ENCODE measurements at regions not wholly inside any gene's neighbourhood (a gene's known extent, or its start where the extent isn't known, plus 50 kb on each side); places are given as distances from the start of the nearest gene placed in this dataset.
A peak's percentile ranks its signal among the peaks of the same experiment; 100 is the strongest.
"Not testable (repeated sequence)": the region's sequence is repeated elsewhere in the genome, so short reads cannot be mapped to it uniquely, and the experiment has no call there.

GRCh38 chr20:30811885-30812671 is 445.4 kb upstream of the DEFB115 start:
- DNase-seq (ENCODE audit: low spot score), result no peak

GRCh38 chr20:30812739-30813411 is 444.6 kb upstream of the DEFB115 start:
- no peak for DNase-seq (ENCODE audit: low spot score)

- DNase-seq (ENCODE audit: low spot score), result not testable (repeated sequence)
Observed at GRCh38 chr20:30813412-30814311, 443.8 kb upstream of the DEFB115 start.

GRCh38 chr20:30814312-30814639 is 443.2 kb upstream of the DEFB115 start:
- not testable (repeated sequence) for DNase-seq (ENCODE audit: low spot score)

GRCh38 chr20:30815027-30815576 is 442.4 kb upstream of the DEFB115 start:
- DNase-seq (ENCODE audit: low spot score), result not testable (repeated sequence)

GRCh38 chr20:30815577-30816181 is 441.8 kb upstream of the DEFB115 start:
- no peak for DNase-seq (ENCODE audit: low spot score)

GRCh38 chr20:30816182-30816645 is 441.2 kb upstream of the DEFB115 start:
- DNase-seq (ENCODE audit: low spot score), result no peak

GRCh38 chr20:30821615-30822014 is 435.8 kb upstream of the DEFB115 start:
- DNase-seq (ENCODE audit: low spot score), result not testable (repeated sequence)

- DNase-seq (ENCODE audit: low spot score), result not testable (repeated sequence)
Observed at GRCh38 chr20:30824666-30825065, 432.8 kb upstream of the DEFB115 start.

- DNase-seq (ENCODE audit: low spot score), result not testable (repeated sequence)
Observed at GRCh38 chr20:30845923-30846322, 411.5 kb upstream of the DEFB115 start.

- DNase-seq (ENCODE audit: low spot score), result peak; percentile 30
Observed at GRCh38 chr20:30868271-30868670, 389.2 kb upstream of the DEFB115 start.

- not testable (repeated sequence) for DNase-seq (ENCODE audit: low spot score)
Observed at GRCh38 chr20:30871127-30871526, 386.3 kb upstream of the DEFB115 start.

- not testable (repeated sequence) for DNase-seq (ENCODE audit: low spot score)
Observed at GRCh38 chr20:30872252-30872651, 385.2 kb upstream of the DEFB115 start.

GRCh38 chr20:30875868-30876267 is 381.6 kb upstream of the DEFB115 start:
- DNase-seq (ENCODE audit: low spot score), result not testable (repeated sequence)

- not testable (repeated sequence) for DNase-seq (ENCODE audit: low spot score)
Observed at GRCh38 chr20:30891400-30891799, 366.1 kb upstream of the DEFB115 start.

- no peak for DNase-seq (ENCODE audit: low spot score)
Observed at GRCh38 chr20:30892541-30893345, 364.7 kb upstream of the DEFB115 start.

- not testable (repeated sequence) for DNase-seq (ENCODE audit: low spot score)
Observed at GRCh38 chr20:30893346-30894314, 363.8 kb upstream of the DEFB115 start.

GRCh38 chr20:30894707-30895353 is 362.6 kb upstream of the DEFB115 start:
- not testable (repeated sequence) for DNase-seq (ENCODE audit: low spot score)

- not testable (repeated sequence) for DNase-seq (ENCODE audit: low spot score)
Observed at GRCh38 chr20:30895354-30895711, 362.1 kb upstream of the DEFB115 start.
